ENCODE measurements at regions not wholly inside any gene's neighbourhood (a gene's known extent, or its start where the extent isn't known, plus 50 kb on each side); places are given as distances from the start of the nearest gene placed in this dataset.
"Not testable (repeated sequence)": the region's sequence is repeated elsewhere in the genome, so short reads cannot be mapped to it uniquely, and the experiment has no call there.

GRCh38 chr9:2427120-2427891 lies 194.3 kb upstream of the VLDLR start:
- TF ChIP-seq CTCF (IDR thresholded peaks at IDR 0.05; ENCODE audit: low read depth, low read length, missing control alignments), result no peak
- no peak for DNase-seq (ENCODE audit: extremely low read depth, low read depth)
- H3K4me3 ChIP-seq (replicated peaks; ENCODE audit: low read depth, low read length), result no peak overlapping the region

- H3K4me3 ChIP-seq (replicated peaks; ENCODE audit: low read depth, low read length), result no peak overlapping the region
- no peak for DNase-seq (ENCODE audit: extremely low read depth, low read depth)
- TF ChIP-seq CTCF (IDR thresholded peaks at IDR 0.05; ENCODE audit: low read depth, low read length, missing control alignments), result no peak
Measured at GRCh38 chr9:2439957-2440356, 181.6 kb upstream of the VLDLR start.

GRCh38 chr9:2443933-2444332 lies 177.7 kb upstream of the VLDLR start:
- not testable (repeated sequence) for H3K4me3 ChIP-seq (replicated peaks; ENCODE audit: low read depth, low read length); DNase-seq (ENCODE audit: extremely low read depth, low read depth)

GRCh38 chr9:2448193-2448738 lies 173.3 kb upstream of the VLDLR start:
- no peak for TF ChIP-seq CTCF (IDR thresholded peaks at IDR 0.05; ENCODE audit: low read depth, low read length, missing control alignments)
- no peak for DNase-seq (ENCODE audit: extremely low read depth, low read depth)
- no peak overlapping the region for H3K4me3 ChIP-seq (replicated peaks; ENCODE audit: low read depth, low read length)

GRCh38 chr9:2453106-2453505 lies 168.5 kb upstream of the VLDLR start:
- no peak for DNase-seq (ENCODE audit: extremely low read depth, low read depth)
- no peak overlapping the region for H3K4me3 ChIP-seq (replicated peaks; ENCODE audit: low read depth, low read length)
- no peak for TF ChIP-seq CTCF (IDR thresholded peaks at IDR 0.05; ENCODE audit: low read depth, low read length, missing control alignments)

GRCh38 chr9:2453701-2454100 lies 167.9 kb upstream of the VLDLR start:
- no peak for TF ChIP-seq CTCF (IDR thresholded peaks at IDR 0.05; ENCODE audit: low read depth, low read length, missing control alignments)
- DNase-seq (ENCODE audit: extremely low read depth, low read depth), result no peak
- no peak overlapping the region for H3K4me3 ChIP-seq (replicated peaks; ENCODE audit: low read depth, low read length)

GRCh38 chr9:2459756-2460155 lies 161.8 kb upstream of the VLDLR start:
- TF ChIP-seq CTCF (IDR thresholded peaks at IDR 0.05; ENCODE audit: low read depth, low read length, missing control alignments), result no peak
- no peak overlapping the region for H3K4me3 ChIP-seq (replicated peaks; ENCODE audit: low read depth, low read length)

More at GRCh38 chr9:2459756-2460155, 161.8 kb upstream of the VLDLR start:
- no peak for DNase-seq (ENCODE audit: extremely low read depth, low read depth)
